ENCODE measurements at regions not wholly inside any gene's neighbourhood (a gene's known extent, or its start where the extent isn't known, plus 50 kb on each side); places are given as distances from the start of the nearest gene placed in this dataset.

GRCh38 chr9:1331546-1332038, 281.4 kb downstream of the DMRT2 start:
- Histone ChIP-seq H3K4me3 (replicated peaks in 1 of 3; ENCODE audit: insufficient read depth in 1 of 3, low read depth in 1 of 3, low read length in 3 of 3) (no peak overlapping the region), H3K9ac (replicated peaks; ENCODE audit: extremely low read depth, insufficient read depth, low read length) (no peak overlapping the region), H3K9me1 (replicated peaks; ENCODE audit: control insufficient read depth, extremely low read depth, insufficient read depth, low read length) (no peaks in the 10 kb centered on the region), H3K9me3 (replicated peaks; ENCODE audit: control insufficient read depth, insufficient read depth, low read length) (peaks cover 7% of the 10 kb centered on the region), H3K4me1 (ENCODE audit: control insufficient read depth, extremely low read depth, insufficient read depth, low read length) (no peaks in the 10 kb centered on the region), H4K20me1 (replicated peaks; ENCODE audit: control insufficient read depth, extremely low read depth, insufficient read depth, low read length) (no peaks in the 10 kb centered on the region), H3K27ac (ENCODE audit: insufficient read depth, low read depth, low read length) (no peak overlapping the region), H3K79me2 (ENCODE audit: control insufficient read depth, insufficient read depth, low read length) (no peaks in the 10 kb centered on the region), H2AFZ (ENCODE audit: low read depth, low read length) (no peak overlapping the region), H3K4me2 (ENCODE audit: insufficient read depth, low read length) (no peak overlapping the region), H3K36me3 (ENCODE audit: control insufficient read depth in 2 of 2, extremely low read depth in 1 of 2, insufficient read depth in 2 of 2, low read length in 2 of 2) (no peaks in the 10 kb centered on the region), H3K27me3 (ENCODE audit: control insufficient read depth in 2 of 2, insufficient read depth in 2 of 2, low read length in 2 of 2) (no peaks in the 10 kb centered on the region)
- TF ChIP-seq EZH2 (IDR thresholded peaks at IDR 0.05; ENCODE audit: borderline replicate concordance, low read depth, low read length, severe bottlenecking): no peak
- no peak for TF ChIP-seq JUN (IDR thresholded peaks at IDR 0.05; ENCODE audit: borderline replicate concordance, insufficient read depth, insufficient read length, low read depth)
- no peak for TF ChIP-seq MAX (IDR thresholded peaks at IDR 0.05; ENCODE audit: insufficient read depth, insufficient read length)
- no peak for TF ChIP-seq POLR2A (IDR thresholded peaks at IDR 0.05; ENCODE audit: low read depth, low read length)
- no peak for TF ChIP-seq POLR2AphosphoS5 (IDR thresholded peaks at IDR 0.05; ENCODE audit: insufficient read depth, low read depth, low read length)
- TF ChIP-seq MYC (IDR thresholded peaks at IDR 0.05; ENCODE audit: low read depth, low read length): no peak
- no peak for TF ChIP-seq GATA2 (IDR thresholded peaks at IDR 0.05; ENCODE audit: insufficient read depth, insufficient read length, low read depth, low read length)
- no peak for TF ChIP-seq FOS (IDR thresholded peaks at IDR 0.05; ENCODE audit: borderline replicate concordance, insufficient read depth, low read length)
- no peak for TF ChIP-seq CTCF (IDR thresholded peaks at IDR 0.05; ENCODE audit: extremely low read depth in 1 of 2, insufficient read depth in 1 of 2, low read depth in 1 of 2, low read length in 2 of 2)
- dilution Hi-C loops (cut with MboI; ENCODE audit: extremely low pct_ligation_motif_present, low sequenced_read_pairs) (no loop called here), intact Hi-C loops (cut with micrococcal nuclease) (no loop called here)
- no TSS peak for BruUV-seq (replicated peaks)
- ChIA-PET CTCF (no interaction called here), POLR2A (no interaction called here)
- FAIRE-seq (no peak), DNase-seq (ENCODE audit: low read depth, low spot score) (no peak)

All from endothelial cell of umbilical vein (primary cell).